PC-9 (cell line): ENCODE measurements at regions not wholly inside any gene's neighbourhood (a gene's known extent, or its start where the extent isn't known, plus 50 kb on each side); places are given as distances from the start of the nearest gene placed in this dataset.
"Not testable (repeated sequence)": the region's sequence is repeated elsewhere in the genome, so short reads cannot be mapped to it uniquely, and the experiment has no call there.

ENCODE experiments used
- BruUV-seq: library from RNA; stranded (reverse); fragments of 400-500 nt; replicated peaks from 2 replicates; lab custom pipeline; 2021; lab: Mats Ljungman, UMichigan
- CTCF ChIA-PET: fragments of 300-600 bp; sonication (Branson Sonifier 250); formaldehyde crosslinking; loops from one replicate; lab custom pipeline; 2022; ENCODE audit warnings: antibody characterized with exemption; lab: Charles Lee
- POLR2A ChIA-PET: fragments of 300-600 bp; sonication (Branson Sonifier 250); formaldehyde crosslinking; loops from one replicate; lab custom pipeline; 2022; ENCODE audit warnings: antibody characterized with exemption; ENCODE audit not compliant: unreplicated experiment; lab: Charles Lee
- DNase-seq, 2 experiments: peaks; one replicate each; pipeline versions ENCODE4 v3.0.0 to v3.0.0-alpha.2; 2015 to 2022; ENCODE audit warnings: mixed read lengths in 1 of 2
- H2AFZ ChIP-seq: fragments of 200-600 bp; sonication (generic); 2 replicates; pipeline ENCODE4 v1.8.1; 2017; ENCODE audit warnings: antibody characterized with exemption
- H3F3A ChIP-seq: fragments of 200-600 bp; sonication (generic); 2 replicates; pipeline ENCODE4 v1.8.1; 2017; ENCODE audit warnings: antibody characterized with exemption, mild to moderate bottlenecking, low read depth; ENCODE audit not compliant: insufficient read depth
- H3K27ac ChIP-seq: fragments of 200-600 bp; sonication (generic); 2 replicates; pipeline ENCODE4 v1.6.1; 2016; ENCODE audit warnings: mixed run types
- H3K27me3 ChIP-seq: fragments of 200-600 bp; sonication (generic); 2 replicates; pipeline ENCODE4 v1.6.1; 2016; ENCODE audit warnings: low read depth, mixed run types; ENCODE audit not compliant: insufficient read depth
- H3K36me3 ChIP-seq: fragments of 200-600 bp; sonication (generic); 2 replicates; pipeline ENCODE4 v1.6.1; 2016; ENCODE audit warnings: low read depth, mixed run types
- H3K4me1 ChIP-seq: fragments of 200-600 bp; sonication (generic); replicated peaks from 2 replicates; pipeline ENCODE4 v1.6.1; 2016; ENCODE audit warnings: mixed run types; ENCODE audit not compliant: insufficient read depth
- H3K4me2 ChIP-seq: fragments of 200-600 bp; sonication (generic); 2 replicates; pipeline ENCODE4 v1.6.1; 2017; ENCODE audit warnings: mixed run types
- H3K4me3 ChIP-seq: fragments of 200-600 bp; sonication (generic); 2 replicates; pipeline ENCODE4 v1.6.1; 2016; ENCODE audit warnings: mixed run types
- H3K79me2 ChIP-seq: fragments of 200-600 bp; sonication (generic); 2 replicates; pipeline ENCODE4 v1.6.1; 2017; ENCODE audit warnings: low read depth, mixed run types
- H3K9me2 ChIP-seq: fragments of 200-600 bp; sonication (generic); 2 replicates; pipeline ENCODE4 v1.8.1; 2017; ENCODE audit warnings: mild to moderate bottlenecking; ENCODE audit not compliant: insufficient read depth
- H3K9me3 ChIP-seq: fragments of 200-600 bp; sonication (generic); 2 replicates; pipeline ENCODE4 v1.8.1; 2016; ENCODE audit warnings: low read depth; ENCODE audit not compliant: insufficient read depth
- H4K20me1 ChIP-seq: fragments of 200-600 bp; sonication (generic); 2 replicates; pipeline ENCODE4 v1.8.1; 2017; ENCODE audit not compliant: insufficient read depth
- EZH2 ChIP-seq: fragments of 200-600 bp; sonication (generic); IDR thresholded peaks from 2 replicates; pipeline ENCODE4 v1.8.0; 2017; ENCODE audit warnings: antibody characterized with exemption, low read depth
- intact Hi-C: fragments of 100-400 bp; cut with micrococcal nuclease; formaldehyde crosslinking; loops from one replicate; pipeline ENCODE4 v1.10.0; 2022; ENCODE audit not compliant: unreplicated experiment
- TF ChIP-seq, protein P1 (sequence below): fragments of 200-600 bp; sonication (generic); conservative IDR thresholded peaks from 2 replicates; pipeline ENCODE4 v1.6.1; 2017; ENCODE audit warnings: mixed run types, antibody characterized with exemption, mild to moderate bottlenecking, moderate library complexity

DNA sequence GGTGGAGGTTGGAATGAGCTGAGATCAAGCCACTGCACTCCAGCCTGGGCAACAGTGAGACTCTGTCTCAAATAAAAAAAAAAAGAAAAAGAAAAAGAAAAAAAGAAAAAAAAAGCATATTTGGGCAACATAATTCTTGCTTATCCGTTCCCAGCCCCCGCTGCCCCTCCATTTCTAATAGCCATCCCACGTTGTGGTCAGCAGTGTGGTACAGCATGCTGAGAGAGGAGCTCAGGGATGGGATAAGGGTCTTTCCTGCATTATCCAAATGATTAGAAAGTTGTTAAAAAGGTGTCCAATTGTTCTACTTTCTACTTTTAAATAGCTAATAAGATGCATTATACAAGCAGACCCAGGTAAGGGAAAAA is 104.9 kb upstream of the ZNF92 start:
- intact Hi-C loops: no loop called here
- no peaks in the 10 kb centered on the region for H3K4me1 ChIP-seq
- H3F3A ChIP-seq: no peaks in the 10 kb centered on the region
- POLR2A ChIA-PET: no interaction called here
- H3K9me3 ChIP-seq: no peaks in the 10 kb centered on the region; the same call in 1 of the 2 replicates
- no peak for TF ChIP-seq EZH2
- TF ChIP-seq, protein P1, sequence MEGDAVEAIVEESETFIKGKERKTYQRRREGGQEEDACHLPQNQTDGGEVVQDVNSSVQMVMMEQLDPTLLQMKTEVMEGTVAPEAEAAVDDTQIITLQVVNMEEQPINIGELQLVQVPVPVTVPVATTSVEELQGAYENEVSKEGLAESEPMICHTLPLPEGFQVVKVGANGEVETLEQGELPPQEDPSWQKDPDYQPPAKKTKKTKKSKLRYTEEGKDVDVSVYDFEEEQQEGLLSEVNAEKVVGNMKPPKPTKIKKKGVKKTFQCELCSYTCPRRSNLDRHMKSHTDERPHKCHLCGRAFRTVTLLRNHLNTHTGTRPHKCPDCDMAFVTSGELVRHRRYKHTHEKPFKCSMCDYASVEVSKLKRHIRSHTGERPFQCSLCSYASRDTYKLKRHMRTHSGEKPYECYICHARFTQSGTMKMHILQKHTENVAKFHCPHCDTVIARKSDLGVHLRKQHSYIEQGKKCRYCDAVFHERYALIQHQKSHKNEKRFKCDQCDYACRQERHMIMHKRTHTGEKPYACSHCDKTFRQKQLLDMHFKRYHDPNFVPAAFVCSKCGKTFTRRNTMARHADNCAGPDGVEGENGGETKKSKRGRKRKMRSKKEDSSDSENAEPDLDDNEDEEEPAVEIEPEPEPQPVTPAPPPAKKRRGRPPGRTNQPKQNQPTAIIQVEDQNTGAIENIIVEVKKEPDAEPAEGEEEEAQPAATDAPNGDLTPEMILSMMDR: no peak
- CTCF ChIA-PET: no interaction called here
- no peak overlapping the region for H3K4me2 ChIP-seq
- no peaks in the 10 kb centered on the region for H3K79me2 ChIP-seq
- H3K4me3 ChIP-seq: no peak overlapping the region
- H2AFZ ChIP-seq: no peak overlapping the region
- no peak for DNase-seq
- H4K20me1 ChIP-seq: no peaks in the 10 kb centered on the region
- H3K9me2 ChIP-seq: no peaks in the 10 kb centered on the region
- H3K36me3 ChIP-seq: no peaks in the 10 kb centered on the region
- no TSS peak for BruUV-seq
- H3K27me3 ChIP-seq: 0 out of 2 replicates have a peak, but pooled peaks cover 8% of the 10 kb centered on the region
- no peak overlapping the region for H3K27ac ChIP-seq

DNA sequence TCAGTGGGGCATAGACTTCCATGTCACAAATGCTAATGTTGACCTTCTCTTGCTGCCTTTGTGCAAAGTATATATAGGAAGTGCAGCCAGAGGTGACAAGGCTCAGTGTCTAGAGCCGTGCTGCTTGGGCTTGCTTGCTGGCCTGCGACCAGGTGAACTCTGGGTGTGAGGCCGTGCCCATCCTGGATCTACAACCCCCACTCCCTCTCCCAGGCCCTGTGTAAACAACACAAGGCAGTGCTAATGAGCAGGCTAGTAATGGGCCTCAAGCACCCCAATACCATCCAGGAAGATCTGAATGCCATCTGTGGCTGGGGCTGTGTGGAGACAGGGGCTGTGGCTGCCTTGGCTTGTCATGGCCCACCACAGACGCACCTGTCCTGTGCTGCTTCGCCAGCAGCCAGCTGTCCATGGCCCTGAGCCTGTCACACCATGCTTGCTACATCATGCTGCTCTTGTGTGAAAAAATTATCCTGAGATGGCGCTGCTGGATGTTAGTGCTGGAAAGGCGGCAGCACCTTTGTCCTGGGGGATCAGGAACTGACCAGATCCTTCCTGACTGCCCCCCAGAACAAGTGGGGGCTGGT is 107.6 kb upstream of the ZNF92 start:
- no peak overlapping the region for H3K4me2 ChIP-seq
- no peaks in the 10 kb centered on the region for H3K4me1 ChIP-seq
- H3K79me2 ChIP-seq: no peaks in the 10 kb centered on the region
- 0 out of 2 replicates have a peak, but pooled peaks cover 8% of the 10 kb centered on the region for H3K27me3 ChIP-seq
- H4K20me1 ChIP-seq: no peaks in the 10 kb centered on the region
- intact Hi-C loops: no loop called here
- H3K27ac ChIP-seq: no peak overlapping the region
- BruUV-seq: no TSS peak
- CTCF ChIA-PET: no interaction called here
- H2AFZ ChIP-seq: no peak overlapping the region
- no peak for DNase-seq
- H3K4me3 ChIP-seq: no peak overlapping the region
- TF ChIP-seq, protein P1: no peak
- no peak for TF ChIP-seq EZH2
- H3K9me3 ChIP-seq: no peaks in the 10 kb centered on the region
- POLR2A ChIA-PET: no interaction called here
- H3F3A ChIP-seq: no peaks in the 10 kb centered on the region
- no peaks in the 10 kb centered on the region for H3K36me3 ChIP-seq
- H3K9me2 ChIP-seq: no peaks in the 10 kb centered on the region

DNA sequence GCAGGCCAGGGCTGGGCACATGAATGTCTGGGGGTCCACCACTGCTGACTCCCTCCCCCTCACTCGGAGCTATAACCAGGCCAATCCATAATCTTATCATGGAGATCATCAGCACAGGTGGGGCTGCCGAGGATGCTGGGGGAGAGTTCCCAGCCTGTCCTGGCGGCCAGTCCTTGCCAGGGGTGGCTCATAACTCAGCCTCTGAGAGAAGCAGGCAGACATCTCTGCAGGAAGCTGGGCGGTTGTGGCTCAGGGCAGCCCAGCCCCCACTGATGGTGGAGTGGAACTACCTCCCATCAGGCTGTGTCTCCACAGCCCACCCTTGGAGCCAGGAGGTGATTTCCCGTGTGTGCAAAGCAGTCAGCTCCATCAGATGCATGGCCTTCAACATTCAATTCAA is 109.4 kb upstream of the ZNF92 start:
- Histone ChIP-seq H3K4me3 (no peak overlapping the region), H3K9me3 (no peaks in the 10 kb centered on the region), H3K36me3 (no peaks in the 10 kb centered on the region), H2AFZ (no peak overlapping the region), H4K20me1 (no peaks in the 10 kb centered on the region), H3K9me2 (no peaks in the 10 kb centered on the region), H3K4me2 (no peak overlapping the region), H3K4me1 (no peaks in the 10 kb centered on the region), H3K27ac (no peak overlapping the region), H3F3A (no peaks in the 10 kb centered on the region), H3K79me2 (no peaks in the 10 kb centered on the region), H3K27me3 (no peaks in the 10 kb centered on the region)
- no TSS peak for BruUV-seq
- ChIA-PET POLR2A (no interaction called here), CTCF (no interaction called here)
- no peak for DNase-seq
- TF ChIP-seq, protein P1: no peak
- no peak for TF ChIP-seq EZH2
- intact Hi-C loops: no loop called here

DNA sequence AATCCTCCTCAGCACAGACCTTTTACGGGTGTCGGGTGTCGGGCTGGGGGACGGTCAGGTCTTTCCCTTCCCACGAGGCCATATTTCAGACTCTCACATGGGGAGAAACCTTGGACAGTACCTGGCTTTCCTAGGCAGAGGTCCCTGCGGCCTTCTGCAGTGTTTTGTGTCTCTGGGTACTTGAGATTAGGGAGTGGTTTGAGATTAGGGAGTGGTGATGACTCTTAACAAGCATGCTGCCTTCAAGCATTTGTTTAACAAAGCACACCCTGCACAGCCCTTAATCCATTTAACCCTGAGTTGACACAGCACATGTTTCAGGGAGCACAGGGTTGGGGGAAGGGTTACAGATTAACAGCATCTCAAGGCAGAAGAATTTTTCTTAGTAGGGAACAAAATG is 113.0 kb upstream of the ZNF92 start:
- H3K4me3 ChIP-seq, H3K4me1 ChIP-seq, H4K20me1 ChIP-seq, DNase-seq, H3F3A ChIP-seq, CTCF ChIA-PET, intact Hi-C loops, H3K27me3 ChIP-seq, H2AFZ ChIP-seq, H3K9me2 ChIP-seq, H3K4me2 ChIP-seq, BruUV-seq, H3K9me3 ChIP-seq, H3K79me2 ChIP-seq, H3K36me3 ChIP-seq, POLR2A ChIA-PET, H3K27ac ChIP-seq: not testable (repeated sequence)

DNA sequence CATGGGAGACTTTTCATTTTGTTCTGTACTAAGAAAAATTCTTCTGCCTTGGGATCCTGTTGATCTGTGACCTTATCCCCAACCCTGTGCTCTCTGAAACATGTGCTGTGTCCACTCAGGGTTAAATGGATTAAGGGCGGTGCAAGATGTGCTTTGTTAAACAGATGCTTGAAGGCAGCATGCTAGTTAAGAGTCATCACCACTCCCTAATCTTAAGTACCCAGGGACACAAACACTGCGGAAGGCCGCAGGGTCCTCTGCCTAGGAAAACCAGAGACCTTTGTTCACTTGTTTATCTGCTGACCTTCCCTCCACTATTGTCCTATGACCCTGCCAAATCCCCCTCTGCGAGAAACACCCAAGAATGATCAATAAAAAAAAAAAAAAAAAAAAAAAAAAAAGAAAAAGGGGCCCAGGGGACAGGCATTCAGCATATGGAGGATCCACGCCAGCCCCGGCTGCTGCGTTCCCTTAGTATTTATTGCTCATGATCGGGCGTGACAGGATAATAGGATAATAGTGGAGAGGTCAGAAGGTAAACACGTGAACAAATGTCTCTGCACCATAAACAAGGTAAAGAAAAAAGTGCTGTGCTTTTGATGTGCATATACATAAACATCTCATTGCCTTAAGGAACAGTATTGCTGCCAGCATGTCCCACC is 113.7 kb upstream of the ZNF92 start:
- H2AFZ ChIP-seq, H3K9me3 ChIP-seq, CTCF ChIA-PET, H3K27me3 ChIP-seq, H3K27ac ChIP-seq, H3K4me1 ChIP-seq, H3K36me3 ChIP-seq, POLR2A ChIA-PET, H3F3A ChIP-seq, intact Hi-C loops, H3K9me2 ChIP-seq, DNase-seq, H4K20me1 ChIP-seq, H3K4me3 ChIP-seq, BruUV-seq, H3K4me2 ChIP-seq, H3K79me2 ChIP-seq: not testable (repeated sequence)
